ENCODE measurements at regions not wholly inside any gene's neighbourhood (a gene's known extent, or its start where the extent isn't known, plus 50 kb on each side); places are given as distances from the start of the nearest gene placed in this dataset.

DNA sequence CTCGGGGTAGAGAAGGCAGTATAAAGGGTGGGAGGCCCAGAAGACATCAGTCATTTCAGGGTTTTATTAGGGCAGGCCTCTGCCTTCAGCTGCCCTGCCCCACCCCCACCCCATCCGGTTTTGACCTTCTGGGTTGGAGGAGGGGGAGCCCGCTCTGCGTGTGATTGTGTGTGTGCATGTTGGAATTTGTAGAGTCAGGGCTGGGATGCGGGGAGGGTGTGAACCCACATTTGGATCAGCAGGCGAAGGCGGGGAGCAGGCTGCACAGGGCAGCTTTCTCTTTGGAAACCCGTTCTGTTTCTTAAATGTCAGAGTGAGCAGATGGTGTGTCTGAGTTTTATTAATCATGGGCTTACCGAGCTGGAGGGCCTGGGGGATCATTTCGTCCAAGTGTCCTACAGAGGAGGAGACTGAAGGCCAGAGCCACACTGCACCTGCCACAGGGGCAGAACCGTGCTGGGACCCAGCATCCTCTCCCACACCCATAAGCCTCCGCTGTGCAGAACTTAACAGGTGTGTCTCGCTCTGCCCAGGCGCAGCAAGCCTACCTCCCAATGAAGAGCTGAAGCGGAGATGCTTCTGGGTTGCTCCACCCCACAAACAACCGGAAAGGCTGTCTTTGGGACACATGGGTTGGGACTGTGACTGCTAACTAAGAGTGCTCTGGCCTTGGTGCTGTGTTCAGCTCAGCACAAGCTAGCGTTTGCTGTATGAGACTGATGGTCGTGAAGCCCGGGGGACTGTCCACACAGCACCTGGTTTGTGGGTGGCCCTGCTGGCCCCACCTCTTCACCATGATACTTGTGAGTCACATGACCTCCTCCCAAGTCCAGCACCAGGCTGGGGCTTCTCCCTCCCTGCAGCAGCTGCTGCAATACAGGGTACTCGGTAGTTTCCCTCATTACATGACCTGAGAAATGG lies 70.9 kb upstream of the GSE1 start:
- DNase-seq (ENCODE audit: extremely low read depth in 1 of 2, low read depth in 1 of 2) = no peak

DNA sequence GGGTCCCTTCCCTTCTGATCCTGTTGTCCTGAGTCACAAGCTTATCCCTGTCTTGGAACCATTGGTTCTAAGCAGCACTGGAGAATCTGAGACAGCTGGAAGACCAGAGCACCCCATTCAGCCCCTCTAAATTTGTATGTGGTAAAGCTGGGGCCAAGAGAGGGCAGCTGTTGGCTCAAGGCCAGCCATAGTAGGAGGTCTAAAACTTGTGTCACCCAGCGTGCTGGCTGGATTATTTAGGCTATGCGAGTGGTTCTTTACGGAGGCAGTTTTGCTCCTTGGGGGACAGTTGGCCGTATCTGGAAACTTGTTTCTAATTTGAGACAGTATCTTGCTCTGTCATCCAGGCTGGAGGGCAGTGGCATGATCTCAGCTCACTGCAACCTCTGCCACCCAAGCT lies 69.6 kb upstream of the GSE1 start:
- no peak for DNase-seq (ENCODE audit: extremely low read depth in 1 of 2, low read depth in 1 of 2)

GRCh38 chr16:85544016-85544415 lies 69.1 kb upstream of the GSE1 start:
- no peak for DNase-seq (ENCODE audit: extremely low read depth in 1 of 2, low read depth in 1 of 2)

- DNase-seq (ENCODE audit: extremely low read depth in 1 of 2, low read depth in 1 of 2) = no peak
These were observed 68.5 kb upstream of the GSE1 start for GRCh38 chr16:85544668-85545067.

DNA sequence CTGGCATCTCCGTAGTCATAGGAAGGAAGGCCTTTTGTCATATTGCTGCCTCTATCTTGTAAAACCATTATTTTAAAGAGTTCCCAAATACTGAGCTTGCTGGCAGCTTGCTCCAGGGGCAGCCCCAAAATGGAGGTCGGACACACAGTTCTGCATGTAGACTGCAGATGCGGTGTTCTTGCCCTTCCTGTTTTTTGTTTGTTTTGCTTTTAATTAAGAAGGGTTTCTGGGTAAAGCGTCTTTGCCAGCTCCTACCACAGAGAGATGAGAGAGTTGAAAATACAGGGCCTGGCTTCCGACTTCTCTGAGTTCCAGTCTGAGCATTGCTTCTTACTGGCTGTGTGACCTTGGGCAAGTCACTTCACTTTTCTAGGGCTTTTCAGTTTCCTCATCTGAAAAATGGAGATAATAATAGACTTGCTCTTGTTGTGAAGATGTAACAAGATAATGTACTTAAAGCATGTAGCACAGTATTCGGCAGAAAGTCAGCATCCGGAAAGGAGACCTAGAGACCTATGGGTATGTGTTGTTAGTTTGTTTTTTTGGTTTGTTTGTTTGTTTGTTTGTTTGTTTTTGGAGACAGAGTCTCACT lies 67.8 kb upstream of the GSE1 start:
- no peak for DNase-seq (ENCODE audit: extremely low read depth in 1 of 2, low read depth in 1 of 2)

DNA sequence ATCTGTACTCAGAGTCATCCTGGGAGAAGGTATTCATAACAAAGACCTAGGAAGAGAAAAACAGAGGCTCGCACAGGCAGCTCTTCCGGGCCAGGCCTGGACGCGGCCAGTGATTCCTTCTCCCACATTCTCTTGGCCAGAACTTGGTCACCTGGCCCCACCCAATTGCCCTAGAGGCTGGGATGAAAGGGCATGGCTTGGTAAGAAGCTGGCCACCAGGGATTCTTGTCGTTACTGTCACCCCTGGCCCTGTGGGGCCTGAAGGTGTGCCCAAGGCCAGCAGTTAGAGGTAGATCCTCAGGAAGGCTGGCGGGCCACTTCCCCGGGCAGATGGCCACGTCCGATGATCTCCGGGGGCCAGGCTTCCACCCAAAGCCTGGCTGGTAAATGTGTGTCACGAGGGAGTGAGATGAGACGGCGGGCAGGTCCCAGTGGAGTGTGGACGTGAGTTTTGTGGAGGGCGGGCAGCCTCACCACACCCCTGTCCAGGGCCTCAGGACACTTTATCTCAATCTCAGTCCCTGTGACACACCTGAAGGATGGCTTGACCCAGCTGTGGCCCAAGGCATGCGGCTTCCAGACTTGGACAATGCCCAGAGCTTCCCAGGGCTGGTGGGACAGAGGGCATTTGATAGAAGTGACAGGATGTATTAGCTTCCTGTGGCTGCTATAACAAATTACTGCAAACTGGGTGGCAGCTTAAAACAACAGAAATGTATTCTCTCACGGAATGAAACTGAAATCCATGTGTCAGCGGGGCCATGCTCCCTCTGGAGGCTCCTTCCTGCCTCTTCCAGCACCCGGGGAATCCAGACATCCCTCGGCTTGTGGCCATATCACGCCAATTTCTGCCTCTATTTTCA lies 66.3 kb upstream of the GSE1 start:
- DNase-seq (ENCODE audit: extremely low read depth in 1 of 2, low read depth in 1 of 2) = no peak

DNA sequence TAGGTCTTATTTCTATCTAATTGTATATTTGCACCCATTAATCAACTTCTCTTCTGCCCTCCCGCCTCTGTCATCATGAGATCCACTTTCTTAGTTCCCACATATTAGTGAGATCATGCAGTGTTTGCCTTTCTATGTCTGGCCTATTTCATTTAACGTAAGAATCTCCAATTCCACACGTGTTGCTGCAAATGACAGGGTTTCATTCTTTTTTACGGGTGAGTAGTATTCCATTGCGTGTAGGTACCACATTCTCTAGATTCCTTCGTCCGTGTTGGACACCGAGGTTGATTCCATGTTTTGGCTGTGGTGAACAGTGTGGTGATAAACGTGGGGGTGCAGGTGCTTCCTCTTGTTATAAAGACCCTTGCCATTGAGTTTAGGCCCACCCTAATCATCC lies 64.7 kb upstream of the GSE1 start:
- no peak for DNase-seq (ENCODE audit: extremely low read depth in 1 of 2, low read depth in 1 of 2)

DNA sequence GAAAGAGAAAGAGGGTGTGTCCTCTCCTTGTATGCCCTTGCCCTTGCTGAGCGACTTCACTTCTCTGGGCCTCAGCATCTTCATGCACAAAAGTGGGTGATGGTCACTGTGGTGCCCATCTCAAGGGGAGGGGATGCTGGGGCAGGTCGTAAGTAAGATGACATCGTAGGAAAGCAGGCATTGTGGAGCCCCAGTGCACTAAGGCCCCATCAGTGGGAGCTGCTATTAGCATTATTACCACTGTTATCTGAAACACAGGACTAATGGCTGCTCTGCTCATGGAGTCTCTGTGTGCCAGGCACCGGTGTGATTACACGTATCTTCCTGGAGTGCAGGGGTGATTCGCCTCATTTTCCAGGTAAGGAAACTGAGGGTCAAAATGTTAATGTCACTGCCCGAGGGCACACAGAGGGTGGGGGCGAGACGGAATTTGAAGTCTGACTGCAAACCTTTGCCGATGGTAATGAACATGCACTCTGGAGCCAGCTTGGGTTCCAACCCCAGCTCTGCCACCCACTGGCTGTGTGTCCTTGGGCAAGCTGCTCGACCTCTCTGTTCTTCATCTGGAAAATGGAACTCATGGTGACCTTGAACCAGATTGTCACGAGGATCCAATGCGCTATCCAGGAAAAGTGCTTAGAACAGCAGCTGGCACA lies 63.2 kb upstream of the GSE1 start:
- no peak for DNase-seq (ENCODE audit: extremely low read depth in 1 of 2, low read depth in 1 of 2)

- DNase-seq (ENCODE audit: extremely low read depth in 1 of 2, low read depth in 1 of 2) = no peak
These were observed 62.7 kb upstream of the GSE1 start for GRCh38 chr16:85550422-85550864.

- no peak for DNase-seq (ENCODE audit: extremely low read depth in 1 of 2, low read depth in 1 of 2)
These were observed 61.9 kb upstream of the GSE1 start for GRCh38 chr16:85550953-85551924.

- DNase-seq (ENCODE audit: extremely low read depth in 1 of 2, low read depth in 1 of 2) = no peak
These were observed 60.1 kb upstream of the GSE1 start for GRCh38 chr16:85552980-85553435.

- DNase-seq (ENCODE audit: extremely low read depth in 1 of 2, low read depth in 1 of 2) = no peak
These were observed 59.5 kb upstream of the GSE1 start for GRCh38 chr16:85553436-85554113.

GRCh38 chr16:85554114-85554888 lies 58.8 kb upstream of the GSE1 start:
- DNase-seq (ENCODE audit: extremely low read depth in 1 of 2, low read depth in 1 of 2) = no peak

DNA sequence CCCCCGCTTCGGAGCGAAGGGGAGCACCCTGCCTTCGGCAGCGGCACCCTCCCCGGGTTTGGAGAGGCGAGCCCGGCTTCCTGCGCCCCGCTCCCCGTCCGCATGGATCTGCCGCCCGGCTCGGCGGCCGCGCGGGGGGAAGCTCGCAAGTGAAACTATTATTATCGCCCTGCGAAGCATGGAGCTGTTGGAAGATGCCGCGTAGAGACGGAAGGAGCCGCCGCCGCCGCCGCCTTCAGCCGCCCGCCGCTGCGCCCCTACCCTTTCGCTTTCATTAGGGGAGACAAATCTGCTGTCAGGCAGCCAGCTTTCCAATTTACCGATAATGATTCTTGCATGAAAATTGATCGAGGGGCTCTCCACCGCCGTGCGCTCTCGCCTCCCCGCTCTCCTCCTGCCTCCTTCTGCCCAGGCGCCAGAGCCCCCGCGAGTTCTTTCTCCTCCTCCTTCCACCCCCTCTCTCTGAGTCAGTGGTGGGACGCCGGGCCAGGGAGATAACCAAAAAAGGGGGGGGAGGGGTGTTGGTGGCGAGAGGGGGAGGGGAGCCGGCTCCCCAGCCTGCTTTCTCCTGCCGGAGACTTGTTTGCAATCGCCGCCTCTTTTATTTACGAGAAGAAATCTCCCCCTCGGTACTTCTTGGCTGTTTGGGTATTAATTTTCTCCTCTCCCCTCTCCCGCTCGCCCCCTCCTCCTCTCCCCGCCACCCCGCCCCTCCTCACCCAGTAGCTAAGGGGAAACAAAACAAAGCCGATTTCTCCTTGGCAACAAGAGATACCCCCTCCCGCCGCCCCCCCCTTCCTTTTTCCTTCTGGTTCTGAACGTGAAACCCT lies 58.0 kb upstream of the GSE1 start:
- no peak for DNase-seq (ENCODE audit: extremely low read depth in 1 of 2, low read depth in 1 of 2)

DNA sequence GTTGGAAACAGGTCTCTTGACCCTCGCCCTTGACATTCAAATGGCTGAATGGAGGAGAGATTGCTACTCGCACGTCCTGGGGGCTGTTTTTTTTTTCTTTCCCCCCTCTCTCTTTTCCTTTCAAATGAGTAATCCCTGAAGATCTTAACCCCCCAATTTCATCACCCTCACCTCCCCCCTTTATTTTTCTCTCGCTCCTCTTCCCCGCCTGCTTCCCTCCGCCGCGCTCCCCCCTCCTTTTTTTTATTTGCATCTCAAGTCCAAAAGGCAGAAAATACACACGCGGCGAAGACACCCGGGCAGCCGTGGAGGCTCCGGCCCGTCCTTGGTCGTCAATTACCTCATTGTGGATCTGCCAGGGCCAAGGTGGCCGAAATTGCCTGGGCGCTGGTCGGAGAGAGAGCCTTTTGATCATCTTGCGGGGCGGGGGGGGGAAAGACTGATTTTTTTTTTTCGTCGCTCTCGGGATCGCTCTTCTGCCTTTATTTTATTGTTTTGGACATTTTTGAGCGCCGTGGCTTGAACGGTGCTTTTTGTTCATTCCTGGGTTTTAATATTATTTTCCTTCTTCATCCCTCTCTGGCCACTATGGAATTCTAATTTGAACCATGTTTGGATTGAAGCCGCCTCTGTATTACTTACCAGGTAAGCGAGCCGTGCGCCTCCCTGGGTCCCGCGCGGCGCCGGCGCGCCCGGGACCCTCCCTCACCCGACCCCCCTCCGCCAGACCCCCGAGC lies 57.2 kb upstream of the GSE1 start:
- DNase-seq (ENCODE audit: extremely low read depth in 1 of 2, low read depth in 1 of 2) = no peak

DNA sequence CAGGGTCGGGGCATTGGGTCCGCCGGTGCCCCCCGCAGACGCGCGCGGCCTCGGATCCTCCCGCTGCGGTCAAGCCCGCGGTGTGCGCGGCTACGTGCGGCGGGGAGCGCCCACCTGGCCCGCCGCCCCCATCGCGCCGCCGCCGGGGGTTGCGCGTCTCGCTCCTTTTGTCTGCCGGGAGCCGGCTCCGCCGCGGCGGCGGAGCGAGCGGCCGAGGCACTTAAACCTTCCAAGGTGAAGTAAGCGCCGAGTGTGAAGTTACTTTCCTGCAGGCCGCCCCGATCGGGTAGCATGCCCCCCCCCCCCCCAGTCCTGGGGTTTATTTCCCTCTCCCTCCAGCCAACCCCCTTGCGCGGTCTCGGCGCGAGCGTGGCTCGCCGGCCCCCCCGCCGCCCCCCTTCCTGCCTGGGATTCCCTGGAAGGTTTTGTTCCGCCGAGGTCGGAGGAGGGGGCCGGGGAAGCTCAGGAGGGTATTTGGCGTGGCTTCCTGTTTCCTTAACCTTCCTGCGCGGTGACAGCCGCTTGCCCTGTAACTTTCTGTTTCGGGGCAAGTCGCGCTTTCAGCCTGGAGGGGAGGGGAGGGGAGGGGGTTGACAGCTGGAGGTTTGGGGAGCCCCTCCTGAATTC lies 56.6 kb upstream of the GSE1 start:
- DNase-seq (ENCODE audit: extremely low read depth in 1 of 2, low read depth in 1 of 2) = no peak
